ENCODE measurements at regions not wholly inside any gene's neighbourhood (a gene's known extent, or its start where the extent isn't known, plus 50 kb on each side); places are given as distances from the start of the nearest gene placed in this dataset.
"Not testable (repeated sequence)": the region's sequence is repeated elsewhere in the genome, so short reads cannot be mapped to it uniquely, and the experiment has no call there.

DNA sequence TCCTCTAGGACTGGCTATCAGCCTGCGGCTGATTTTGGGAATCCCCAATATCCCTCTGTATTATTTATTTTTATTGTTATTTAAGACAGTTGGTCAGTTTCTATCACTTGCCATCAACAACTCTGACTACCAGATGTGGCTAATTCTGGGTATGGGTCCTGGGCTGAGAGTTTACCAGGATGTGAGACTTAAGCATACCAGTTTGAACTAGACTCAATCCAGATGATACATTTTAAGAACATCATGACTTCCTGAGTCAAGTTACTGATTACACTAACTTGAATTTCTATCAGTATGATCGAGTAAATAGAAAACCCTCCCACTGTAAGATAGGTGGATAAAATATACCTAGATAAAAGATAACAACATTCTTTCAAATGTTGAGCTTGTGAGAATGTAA lies 634.0 kb downstream of the MAT2B start:
- no peak for DNase-seq

DNA sequence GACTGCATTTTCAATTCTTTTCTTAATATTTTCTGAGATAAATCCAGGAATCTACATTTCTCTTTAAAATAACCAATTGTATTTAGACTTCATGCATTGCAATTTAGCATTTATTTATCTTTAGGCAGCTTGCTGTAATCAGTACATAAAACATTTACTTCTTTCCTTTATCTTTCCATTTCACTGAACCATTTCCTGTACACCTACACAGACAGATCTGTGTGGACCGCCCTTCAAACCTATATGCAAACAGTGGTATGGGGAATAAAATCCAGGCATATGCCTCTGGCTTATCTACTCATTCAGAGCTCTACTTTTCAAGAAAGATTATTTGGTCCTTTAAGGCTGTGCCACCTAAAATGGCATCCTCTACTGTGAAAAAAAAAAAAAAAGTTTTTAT lies 640.0 kb downstream of the MAT2B start:
- no peak for DNase-seq

DNA sequence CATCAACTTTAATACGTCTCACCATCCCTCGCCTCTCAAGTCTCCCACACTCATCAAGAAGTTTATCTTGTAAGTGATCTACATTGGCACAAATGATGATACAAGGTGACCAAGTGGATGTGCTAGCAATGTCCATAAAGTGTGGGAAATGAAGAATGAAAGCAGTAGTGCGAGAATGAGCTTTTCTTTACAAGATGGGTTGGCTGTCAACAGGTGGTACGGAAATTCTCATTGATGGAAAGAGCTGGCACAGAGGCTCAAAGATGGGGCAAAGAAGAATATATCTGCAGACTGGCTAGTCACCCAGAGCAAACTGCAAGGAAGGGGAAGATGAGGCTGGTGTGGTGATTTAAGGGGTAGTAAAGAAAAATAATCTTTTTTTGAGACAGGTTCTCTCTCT lies 640.8 kb downstream of the MAT2B start:
- DNase-seq: no peak

DNA sequence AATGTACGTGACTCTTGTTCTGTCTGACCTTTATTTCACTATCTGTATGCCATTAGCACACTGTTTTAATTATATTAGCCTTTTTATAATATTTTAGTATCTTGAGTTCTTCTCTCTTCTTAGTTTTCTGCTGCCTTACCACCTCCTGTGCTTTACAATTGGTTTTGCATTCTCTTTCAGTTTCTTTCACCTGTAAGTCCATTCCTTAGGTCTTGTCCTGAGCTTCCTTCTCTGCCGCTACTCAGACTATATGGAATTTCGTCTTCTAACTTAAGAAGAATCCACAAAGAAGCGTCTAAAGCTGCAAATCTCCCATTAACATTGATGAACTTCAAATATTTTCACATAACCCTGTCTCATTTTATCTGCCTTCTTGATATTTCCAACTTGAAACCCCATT lies 642.9 kb downstream of the MAT2B start:
- no peak for DNase-seq

DNA sequence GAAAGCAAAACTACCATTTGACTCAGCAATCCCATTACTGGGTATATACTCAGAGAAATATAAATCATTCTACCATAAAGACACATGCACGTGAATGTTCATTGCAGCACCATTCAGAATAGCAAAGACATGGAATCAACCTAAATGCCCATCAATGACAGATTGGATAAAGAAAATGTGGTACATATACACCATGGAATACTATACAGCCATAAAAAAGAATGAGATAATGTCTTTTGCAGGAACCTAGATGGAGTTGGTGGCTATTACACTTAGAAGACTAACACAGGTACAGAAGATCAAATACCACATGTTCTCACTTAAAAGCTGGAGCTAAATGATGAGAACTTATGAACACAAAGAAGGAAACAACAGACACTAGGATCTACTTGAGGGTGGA lies 647.1 kb downstream of the MAT2B start:
- not testable (repeated sequence) for DNase-seq

DNA sequence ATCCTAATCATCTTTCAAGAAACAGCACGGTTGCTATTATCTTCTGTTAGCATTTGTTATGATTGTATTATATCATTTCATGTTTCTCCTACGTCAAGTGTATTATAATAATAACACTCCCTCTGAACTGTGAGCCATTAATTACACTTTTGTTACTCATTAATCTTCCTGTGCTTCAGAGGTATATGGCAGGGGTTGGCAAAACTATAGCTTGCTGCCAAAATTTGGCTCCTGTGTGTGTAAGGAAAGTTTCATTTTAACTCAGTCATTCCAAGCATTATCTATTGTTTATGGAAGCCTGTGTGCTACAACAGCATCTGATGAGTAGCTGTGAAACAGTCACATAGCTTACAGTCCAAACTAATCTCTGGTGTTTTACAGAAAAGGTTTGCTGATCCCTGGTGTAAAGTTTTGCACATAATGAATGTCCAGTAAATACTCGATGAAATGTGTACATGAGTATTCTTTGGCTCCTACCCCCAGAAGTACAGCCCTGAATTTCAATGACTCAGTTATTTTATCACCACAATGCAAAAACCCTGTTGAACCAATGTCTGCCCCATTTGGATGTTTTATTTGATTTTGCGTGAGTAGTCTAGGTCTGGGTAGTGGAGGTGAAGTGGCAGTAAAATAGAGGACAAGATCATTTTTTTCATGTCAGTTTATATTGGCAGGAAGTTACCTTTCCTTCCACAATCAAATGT lies 648.2 kb downstream of the MAT2B start:
- DNase-seq: no peak

DNA sequence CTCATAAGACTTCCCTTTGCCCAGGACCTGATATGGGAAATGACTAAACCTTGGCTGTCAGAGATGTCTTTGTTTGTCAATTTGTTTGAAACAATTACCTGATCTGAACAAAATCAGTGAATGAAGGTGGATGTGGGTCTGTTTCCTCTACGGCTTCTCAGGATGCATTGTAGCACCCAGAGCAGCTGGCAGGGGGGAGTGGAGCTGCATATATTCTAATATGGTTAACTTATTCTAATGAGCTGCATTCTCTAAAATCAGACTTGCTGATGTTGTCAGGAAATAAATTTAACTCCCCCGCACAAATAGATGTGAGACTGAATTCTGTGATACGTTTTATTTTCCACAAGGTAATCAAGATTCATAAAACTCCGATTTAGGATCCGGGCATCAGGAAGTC lies 665.4 kb downstream of the MAT2B start:
- no peak for DNase-seq

DNA sequence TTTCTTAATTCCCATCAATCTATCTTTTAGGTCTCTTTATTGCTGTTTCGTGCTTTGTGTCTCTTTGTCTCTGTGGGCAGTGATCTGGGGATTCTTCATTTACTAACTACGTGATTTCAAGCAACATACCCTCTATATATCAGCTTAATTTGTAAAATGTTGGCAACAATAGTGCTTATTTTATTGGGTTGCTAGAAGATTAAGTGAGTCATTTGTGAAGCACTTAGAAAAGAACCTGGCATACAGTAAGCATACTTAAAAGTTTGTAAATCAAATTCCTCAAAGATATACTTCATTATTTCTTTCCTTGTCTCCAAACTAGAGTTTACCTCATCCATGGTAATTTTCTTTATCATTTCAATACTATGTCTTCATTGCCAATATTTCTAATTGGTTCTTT lies 669.7 kb downstream of the MAT2B start:
- DNase-seq: no peak

DNA sequence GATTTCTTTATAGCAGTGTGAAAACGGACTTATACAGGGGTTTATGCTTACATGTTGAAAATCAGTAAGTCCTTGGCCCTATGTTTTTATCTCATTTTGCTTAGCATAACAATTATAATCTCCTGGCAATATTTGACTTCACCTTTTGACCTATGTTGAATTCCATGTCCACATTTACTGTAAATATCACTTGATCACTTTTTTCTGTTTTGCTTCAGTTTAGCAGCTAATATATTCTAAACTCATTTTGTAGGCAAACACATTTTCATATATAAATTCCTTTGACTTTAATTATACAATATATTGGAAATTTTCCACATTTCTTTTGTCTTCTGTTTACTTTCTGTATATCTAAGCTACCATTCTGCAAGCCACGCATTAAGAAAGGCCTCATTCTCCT lies 674.0 kb downstream of the MAT2B start:
- no peak for DNase-seq

DNA sequence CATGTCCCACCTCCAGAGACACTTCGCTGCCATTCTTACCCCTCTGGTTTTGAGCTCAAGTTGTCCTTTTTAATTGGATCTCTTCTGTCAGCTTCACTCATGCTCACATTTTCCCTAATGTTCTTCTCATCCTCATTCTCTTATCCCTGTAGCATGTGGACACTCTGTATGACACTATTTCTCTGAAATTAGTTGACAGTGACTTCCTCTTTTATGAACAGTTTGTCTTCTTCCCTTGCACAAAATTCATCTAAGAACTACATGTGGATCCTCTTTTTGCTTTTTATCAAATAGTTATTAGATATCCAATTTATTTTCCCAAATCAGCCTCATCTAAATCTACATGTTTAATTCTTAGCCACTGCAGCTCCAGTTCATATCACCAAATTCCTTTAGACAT lies 676.2 kb downstream of the MAT2B start:
- no peak for DNase-seq

DNA sequence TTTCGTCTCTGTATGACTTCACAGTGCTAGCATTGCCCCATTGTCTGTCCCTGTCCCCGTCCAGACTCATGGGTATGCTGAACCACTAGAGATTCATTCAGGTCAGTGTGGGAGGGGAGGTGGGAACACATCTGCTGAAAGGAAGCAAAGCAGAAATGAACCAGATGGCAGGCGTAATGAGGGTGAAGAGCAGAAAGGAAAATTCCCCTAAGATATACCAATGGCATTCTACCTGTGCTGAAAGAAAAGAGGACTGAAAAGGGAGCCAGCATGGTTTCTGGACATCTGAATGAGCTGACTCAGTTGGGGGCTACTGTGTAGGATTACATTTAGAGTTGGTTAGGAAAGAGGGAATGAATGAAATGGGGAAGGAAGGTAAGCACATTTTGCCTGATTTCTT lies 678.7 kb downstream of the MAT2B start:
- no peak for DNase-seq

DNA sequence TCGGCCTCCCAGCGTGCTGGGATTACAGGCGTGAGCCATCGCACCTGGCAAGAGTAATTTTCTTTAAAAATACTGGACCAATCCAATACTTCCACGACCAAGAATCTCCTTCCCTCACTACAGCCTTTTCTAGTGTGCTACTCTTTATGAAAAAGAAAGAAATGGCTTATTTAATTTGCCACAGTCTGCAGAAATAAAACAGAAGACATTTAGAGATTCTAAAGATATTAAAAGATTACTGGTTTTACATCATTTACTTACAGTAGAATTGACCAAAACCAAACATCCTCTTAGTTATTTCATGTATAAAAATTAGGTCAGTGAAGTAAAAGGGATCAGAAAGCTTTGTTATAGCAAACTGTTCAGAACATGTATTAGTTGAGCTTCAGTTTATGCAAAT lies 679.6 kb downstream of the MAT2B start:
- DNase-seq: no peak

DNA sequence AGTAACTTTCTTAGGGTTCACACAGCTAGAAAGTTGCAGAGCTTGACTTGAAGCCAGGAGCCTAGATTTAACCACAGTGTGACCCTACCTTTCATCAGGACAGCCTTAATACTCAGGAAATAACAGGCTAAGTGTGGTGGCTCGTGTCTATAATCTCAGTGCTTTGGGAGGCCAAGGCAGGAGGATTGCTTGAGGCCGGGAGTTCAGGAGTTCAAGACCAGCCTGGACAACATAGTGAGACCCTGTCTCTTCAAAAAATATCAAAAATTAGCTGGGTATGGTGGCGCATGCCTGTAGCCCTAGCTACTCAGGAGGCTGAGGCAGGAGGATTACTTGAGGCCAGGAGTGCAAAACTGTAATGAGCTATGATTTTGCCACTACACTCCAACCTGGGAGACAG lies 681.1 kb downstream of the MAT2B start:
- no peak for DNase-seq

DNA sequence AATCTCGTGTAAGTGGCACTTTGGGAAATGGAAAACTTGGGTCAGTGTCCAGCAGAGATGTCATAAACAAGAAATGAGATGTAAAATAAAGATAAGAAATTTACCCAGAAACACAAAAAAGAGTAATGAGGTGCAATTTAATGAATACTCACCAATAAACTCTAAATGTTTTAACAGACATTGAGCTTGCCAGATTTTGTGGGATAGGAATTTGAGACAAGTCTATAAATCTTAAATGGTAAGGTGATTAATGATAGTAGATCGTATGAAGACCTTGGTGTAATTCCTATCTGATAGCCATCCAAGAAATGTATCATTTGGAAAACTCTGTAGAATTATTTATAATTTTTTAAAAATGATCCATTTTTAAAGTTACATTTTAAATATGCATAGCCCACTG lies 682.4 kb downstream of the MAT2B start:
- DNase-seq: no peak

DNA sequence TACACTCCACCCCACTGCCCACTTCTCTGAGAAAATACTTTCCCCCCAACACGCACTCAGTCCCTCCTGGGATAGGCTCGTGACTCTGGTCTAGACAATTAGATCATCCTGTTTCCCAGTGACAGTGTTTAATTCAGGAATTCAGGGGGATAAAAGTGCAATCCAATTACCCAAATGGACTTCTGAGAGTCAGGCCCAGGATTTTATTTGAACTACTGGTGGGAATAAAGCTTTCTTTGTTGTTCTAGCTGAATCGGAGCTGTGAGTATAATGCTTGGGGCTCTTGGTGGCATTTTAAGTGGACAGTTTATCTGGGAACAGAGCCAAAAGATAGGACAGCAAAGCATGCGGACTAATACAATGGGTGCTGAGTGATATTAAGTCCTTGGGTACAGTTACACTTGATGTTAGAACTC lies 683.3 kb downstream of the MAT2B start:
- DNase-seq: no peak

DNA sequence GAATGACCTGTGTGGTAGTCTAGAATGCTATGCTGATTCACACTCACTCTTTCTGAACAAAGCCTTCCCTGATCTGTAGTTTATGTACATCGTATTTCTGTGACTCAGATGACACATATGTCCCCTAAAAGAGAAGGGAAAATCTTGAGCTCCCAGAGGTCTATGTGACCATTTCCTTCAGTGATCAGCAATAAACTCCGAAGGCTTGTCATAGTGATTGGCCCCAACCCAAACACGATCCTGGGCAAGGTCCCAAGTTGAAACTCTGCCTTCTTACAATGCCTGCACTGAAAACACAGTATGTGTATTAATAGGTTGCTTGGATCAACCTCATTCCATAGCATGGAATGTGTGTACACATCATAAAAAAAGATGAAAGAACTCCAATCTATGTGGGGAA lies 685.8 kb downstream of the MAT2B start:
- no peak for DNase-seq

DNA sequence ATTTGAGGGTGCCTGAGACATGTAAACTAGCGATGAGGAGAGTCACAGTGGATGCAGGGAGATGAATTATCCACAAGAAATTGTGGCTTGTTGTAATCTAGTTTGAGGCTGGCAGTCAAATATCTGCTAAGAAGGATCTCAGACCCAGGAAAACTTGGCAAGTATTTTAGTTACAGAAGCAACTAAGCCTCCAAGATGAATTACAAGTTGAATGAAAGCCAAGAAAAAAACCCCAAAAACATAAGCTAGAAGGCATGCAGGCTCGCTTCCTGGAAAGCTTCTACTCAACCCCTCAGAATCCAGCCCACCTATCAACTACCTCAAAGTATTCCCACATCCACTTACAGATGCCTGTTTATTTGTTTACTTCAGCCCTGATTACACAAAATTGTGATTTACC lies 696.9 kb downstream of the MAT2B start:
- DNase-seq: no peak

DNA sequence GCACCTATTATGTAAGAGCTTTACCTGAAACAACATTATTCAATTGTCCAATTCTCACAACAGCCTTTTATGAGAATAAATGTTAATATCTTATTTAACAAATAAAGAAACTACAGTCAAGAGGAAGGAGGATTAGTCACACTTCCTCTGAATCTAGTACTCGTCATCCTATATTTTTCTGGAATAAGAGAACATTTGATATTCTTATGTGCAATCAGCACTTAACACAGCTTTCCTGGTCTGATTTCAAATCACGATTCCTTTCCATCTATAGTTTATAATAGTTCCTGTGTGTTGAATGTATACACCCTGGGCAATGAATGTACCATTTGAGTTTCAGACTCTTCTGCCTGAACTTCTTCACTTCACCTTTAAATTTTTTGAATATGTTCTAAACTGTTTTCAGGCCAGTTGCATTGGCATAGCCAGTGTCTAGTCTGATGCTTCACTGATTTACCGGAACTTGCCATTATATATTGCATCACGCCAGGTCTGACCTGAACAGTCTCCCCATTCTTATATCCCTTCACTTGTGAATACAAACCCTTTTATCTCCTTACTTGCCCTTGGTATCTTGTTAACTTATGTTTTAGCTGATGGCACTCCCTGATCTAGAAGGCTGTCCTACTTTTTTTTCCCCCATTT lies 698.3 kb downstream of the MAT2B start:
- no peak for DNase-seq

DNA sequence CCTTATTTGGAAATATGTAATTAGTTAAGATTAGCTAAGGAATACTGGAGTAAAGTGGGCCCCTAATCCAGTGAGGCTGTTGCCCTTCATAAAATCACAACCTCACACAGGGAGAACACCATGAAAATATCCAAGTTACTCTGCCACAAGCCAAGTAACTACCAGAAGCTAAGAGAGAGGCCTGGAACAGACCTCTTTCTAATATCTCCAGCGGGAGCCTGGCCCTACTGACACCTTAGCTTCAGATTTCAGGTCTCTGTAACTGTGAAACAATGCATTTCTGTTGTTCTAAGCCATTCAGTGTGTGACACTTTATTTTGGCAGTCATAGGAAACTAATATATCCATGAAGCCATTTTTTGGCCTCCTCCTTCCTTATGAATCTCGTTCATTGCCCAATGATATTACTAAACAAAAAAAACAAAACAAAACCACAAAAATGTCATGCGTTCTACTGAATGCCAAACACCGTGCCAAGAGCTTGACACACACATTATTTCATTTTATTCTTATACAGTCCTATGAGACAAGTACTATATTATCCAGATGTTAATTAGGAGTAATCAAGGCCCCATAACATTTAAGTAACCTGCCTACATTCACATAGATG lies 699.0 kb downstream of the MAT2B start:
- DNase-seq: no peak

DNA sequence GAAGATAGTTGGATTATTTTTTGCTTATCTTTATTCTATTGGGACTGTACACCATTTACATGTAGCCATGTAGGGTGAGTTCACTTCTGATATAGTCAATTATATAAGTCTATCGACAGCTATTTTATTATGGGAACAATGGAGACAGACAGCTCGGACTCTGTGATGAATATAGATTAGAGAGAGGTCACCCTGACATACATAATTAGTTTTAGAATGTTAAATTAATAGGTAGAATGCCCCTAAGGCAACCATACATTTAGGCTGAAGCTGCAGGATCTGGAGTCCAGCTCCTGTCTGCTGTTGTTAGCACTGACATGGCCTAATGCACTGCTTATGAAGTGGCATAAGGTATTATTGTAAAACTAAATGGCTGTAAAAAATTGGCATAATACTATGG lies 700.8 kb downstream of the MAT2B start:
- no peak for DNase-seq

DNA sequence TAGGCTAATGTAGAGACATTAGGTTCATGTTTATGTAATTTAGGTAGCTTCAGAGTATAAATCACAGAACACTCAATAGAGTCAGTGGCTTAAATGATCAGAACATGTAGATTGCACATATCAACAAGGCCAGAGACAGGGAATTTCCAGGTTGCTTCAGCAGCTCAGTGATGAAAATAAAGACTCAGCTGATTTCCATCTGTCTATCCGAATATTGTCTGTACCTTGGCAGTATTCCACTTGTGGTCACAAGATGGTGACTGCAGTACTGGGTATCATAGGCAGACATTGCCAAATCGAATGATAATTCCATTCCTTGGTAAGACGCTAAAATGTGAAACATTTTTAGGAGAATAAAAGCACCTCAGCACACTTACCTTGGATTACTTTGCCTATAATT lies 702.2 kb downstream of the MAT2B start:
- no peak for DNase-seq

DNA sequence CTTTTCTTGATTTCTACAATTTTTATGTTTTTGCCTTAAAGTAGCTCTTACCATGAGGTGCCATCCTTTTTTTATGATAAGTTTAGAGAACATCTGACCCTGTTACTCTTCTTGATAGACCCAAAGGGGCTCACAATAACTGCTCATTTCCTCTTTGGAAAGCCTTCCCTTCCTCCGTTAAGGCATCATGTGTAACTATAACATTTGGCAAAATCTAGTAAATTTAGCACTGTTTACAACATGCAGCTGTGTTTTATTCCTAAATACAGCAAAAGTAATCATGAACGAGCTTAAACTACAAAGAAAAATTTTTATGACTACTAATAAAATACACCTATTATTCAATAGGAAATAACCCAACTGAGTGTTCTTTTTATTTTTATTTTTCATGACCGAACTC lies 705.1 kb downstream of the MAT2B start:
- no peak for DNase-seq

DNA sequence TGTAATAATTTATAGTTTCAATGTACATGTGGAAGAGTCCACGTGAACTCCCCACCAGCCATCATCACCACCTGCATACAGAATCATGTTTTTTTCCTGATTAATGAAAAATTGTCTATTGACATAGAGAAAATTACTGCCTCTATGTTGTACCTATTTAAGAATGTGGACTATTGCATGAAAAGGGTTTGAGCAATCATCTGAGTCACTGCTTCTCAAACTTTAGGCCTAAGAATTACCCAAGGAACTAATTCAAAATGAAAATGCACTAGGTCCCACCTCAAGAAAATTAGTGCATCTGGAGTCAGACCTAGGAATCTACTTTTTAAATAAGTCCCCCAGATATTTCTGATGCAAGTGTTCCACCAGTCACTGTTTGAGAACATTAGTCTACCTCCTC lies 709.3 kb downstream of the MAT2B start:
- DNase-seq: no peak

DNA sequence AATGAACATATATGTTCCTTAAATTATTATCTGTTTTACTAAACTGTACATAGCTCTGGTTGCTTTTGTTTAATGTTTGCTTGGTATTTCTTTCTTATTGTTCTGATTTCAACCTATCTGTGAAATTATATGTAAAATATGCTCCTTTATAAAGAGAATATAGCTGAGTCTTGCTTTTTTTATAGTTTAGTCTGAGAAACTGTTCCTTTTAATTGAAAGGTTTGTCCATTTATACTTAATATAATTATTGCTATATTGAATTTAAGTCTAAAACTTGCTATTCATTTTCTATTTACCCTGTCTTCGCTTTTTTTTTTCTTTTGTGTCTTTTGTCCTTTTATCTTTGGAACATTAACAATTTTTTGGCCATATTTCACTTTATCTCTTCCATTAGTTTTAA lies 712.0 kb downstream of the MAT2B start:
- DNase-seq: no peak

DNA sequence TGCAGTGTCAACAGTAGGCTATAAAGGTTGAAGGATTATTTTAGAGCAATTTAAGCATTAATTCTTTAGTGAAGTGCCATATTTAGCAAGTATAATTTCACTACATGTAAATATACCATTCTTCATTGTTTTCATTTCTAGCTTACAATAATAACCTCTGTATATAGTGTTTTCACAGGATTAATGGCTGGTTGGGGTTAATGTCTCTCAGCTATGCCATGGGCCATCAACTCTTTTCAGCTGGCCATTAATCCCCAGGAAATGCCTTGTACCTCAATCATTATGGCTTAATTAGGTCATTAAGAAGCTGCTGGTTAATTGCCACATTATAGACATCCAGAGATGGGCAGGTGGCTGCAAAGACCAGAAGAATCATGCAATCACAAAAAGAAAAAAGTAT lies 715.1 kb downstream of the MAT2B start:
- DNase-seq: no peak

Data from activated gamma-delta T cell treated with Interleukin-2 at 50 U/mL for 16 hours (primary cell).